ENCODE measurements at regions not wholly inside any gene's neighbourhood (a gene's known extent, or its start where the extent isn't known, plus 50 kb on each side); places are given as distances from the start of the nearest gene placed in this dataset.
"Not testable (repeated sequence)": the region's sequence is repeated elsewhere in the genome, so short reads cannot be mapped to it uniquely, and the experiment has no call there.

DNA sequence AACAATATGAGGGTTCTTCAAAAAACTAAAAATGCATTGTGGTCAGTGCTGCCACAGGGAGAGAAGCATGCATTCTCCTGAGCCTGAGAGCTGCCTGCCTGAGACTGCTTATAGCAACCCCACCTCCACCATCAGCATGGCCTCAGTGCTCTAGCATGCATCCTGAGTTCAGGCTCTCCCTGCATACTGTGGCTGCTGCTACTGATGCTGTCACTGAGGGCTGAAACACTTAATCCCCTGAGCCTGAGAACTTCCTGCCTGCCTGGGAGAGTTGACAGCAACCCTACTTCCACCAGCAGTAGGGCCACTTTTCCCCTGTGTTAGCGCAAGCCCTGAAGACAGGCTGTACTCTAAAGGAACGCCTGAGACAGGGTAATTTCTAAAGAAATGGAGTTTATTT is 206.0 kb downstream of the FBXO4 start:
- Histone ChIP-seq H3K9me3 (ENCODE audit: control insufficient read depth in 3 of 3, low read length in 3 of 3) (peaks cover 0 to 5% (median 3%) of the 10 kb centered on the region in 3 donors), H3K4me3 (ENCODE audit: low read length in 3 of 3) (no peak overlapping the region), H3K27me3 (ENCODE audit: control insufficient read depth in 3 of 3, insufficient read depth in 3 of 3, low read length in 3 of 3) (no peaks in the 10 kb centered on the region), H3K36me3 (ENCODE audit: control insufficient read depth in 3 of 3, insufficient read depth in 3 of 3, low read length in 3 of 3) (no peaks in the 10 kb centered on the region), H3K27ac (ENCODE audit: low read depth, low read length) (no peak overlapping the region), H3K9ac (ENCODE audit: low read depth in 1 of 3, low read length in 3 of 3) (no peak overlapping the region), H3K4me1 (ENCODE audit: control insufficient read depth in 3 of 3, insufficient read depth in 3 of 3, low read length in 3 of 3) (no peaks in the 10 kb centered on the region)

DNA sequence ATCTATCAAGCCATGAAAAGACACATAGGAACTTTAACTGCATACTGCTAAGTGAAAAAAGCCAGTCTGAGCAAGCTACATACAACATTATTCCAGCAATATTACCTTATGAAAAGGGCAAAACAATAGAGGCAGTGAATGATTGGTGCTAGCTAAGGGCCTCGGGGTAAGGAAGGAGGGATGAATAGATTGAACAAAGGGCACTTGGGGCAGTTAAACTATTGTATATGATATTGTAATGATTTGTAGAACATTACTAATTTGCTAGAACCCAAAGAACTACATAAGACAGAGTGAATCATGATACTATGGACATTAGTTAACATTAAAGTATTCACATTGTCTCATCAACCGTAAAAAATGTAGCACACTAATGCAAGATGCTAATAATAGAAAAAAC is 218.3 kb downstream of the FBXO4 start:
- H3K36me3 ChIP-seq (ENCODE audit: control insufficient read depth in 3 of 3, insufficient read depth in 3 of 3, low read length in 3 of 3) = no peaks in the 10 kb centered on the region
- no peaks in the 10 kb centered on the region for H3K9me3 ChIP-seq (ENCODE audit: control insufficient read depth in 3 of 3, low read length in 3 of 3)
- no peaks in the 10 kb centered on the region for H3K4me1 ChIP-seq (ENCODE audit: control insufficient read depth in 3 of 3, insufficient read depth in 3 of 3, low read length in 3 of 3)
- no peak overlapping the region for H3K9ac ChIP-seq (ENCODE audit: low read depth in 1 of 3, low read length in 3 of 3)
- H3K27me3 ChIP-seq (ENCODE audit: control insufficient read depth in 3 of 3, insufficient read depth in 3 of 3, low read length in 3 of 3) = no peaks in the 10 kb centered on the region
- no peak overlapping the region for H3K27ac ChIP-seq (ENCODE audit: low read depth, low read length)
- H3K4me3 ChIP-seq (ENCODE audit: low read length in 3 of 3) = no peak overlapping the region

DNA sequence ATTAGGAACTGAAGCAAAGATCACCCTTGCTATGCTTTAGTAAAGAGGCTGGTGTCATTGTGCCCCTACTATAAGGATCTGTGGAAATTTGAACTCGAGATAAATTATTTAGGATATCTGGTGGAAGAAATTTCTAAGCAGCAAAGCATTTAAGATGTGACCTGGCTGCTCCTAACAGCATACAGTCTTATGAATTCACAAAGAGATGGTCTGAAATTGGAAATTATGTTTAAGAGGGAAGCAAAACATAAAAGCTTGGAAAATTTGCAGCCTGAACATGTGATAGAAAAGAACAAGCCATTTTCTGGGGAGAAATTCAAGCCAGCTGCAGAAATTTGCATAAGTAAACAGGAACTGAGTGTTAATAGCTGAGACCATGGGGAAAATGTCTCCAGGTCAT is 223.7 kb downstream of the FBXO4 start:
- H3K4me3 ChIP-seq (ENCODE audit: low read length in 3 of 3) = no peak overlapping the region
- H3K9me3 ChIP-seq (ENCODE audit: control insufficient read depth in 3 of 3, low read length in 3 of 3) = peaks cover 0 to 5% (median 4%) of the 10 kb centered on the region in 3 donors
- no peak overlapping the region for H3K27ac ChIP-seq (ENCODE audit: low read depth, low read length)
- H3K27me3 ChIP-seq (ENCODE audit: control insufficient read depth in 3 of 3, insufficient read depth in 3 of 3, low read length in 3 of 3) = no peaks in the 10 kb centered on the region
- H3K4me1 ChIP-seq (ENCODE audit: control insufficient read depth in 3 of 3, insufficient read depth in 3 of 3, low read length in 3 of 3) = no peaks in the 10 kb centered on the region
- no peaks in the 10 kb centered on the region for H3K36me3 ChIP-seq (ENCODE audit: control insufficient read depth in 3 of 3, insufficient read depth in 3 of 3, low read length in 3 of 3)
- no peak overlapping the region for H3K9ac ChIP-seq (ENCODE audit: low read depth in 1 of 3, low read length in 3 of 3)

DNA sequence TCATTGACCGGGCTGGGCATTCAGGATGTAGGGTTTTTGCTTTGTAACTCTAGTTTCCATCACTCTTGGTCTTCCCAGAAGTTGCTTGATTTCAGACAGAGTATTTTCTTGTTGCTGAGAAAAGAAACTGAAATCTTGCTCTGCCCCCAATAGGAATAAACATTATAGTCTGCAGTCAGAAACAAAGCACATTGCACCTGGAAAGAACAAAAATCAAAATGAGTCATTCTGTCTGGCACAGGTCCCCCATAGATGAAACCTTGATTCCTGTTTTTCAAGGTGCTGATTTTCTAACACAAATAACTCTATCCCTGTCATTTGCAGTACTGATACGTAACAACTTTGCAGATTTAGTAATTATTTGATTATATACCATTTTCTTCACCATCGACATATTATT is 232.1 kb downstream of the FBXO4 start:
- Histone ChIP-seq H3K4me1 (ENCODE audit: control insufficient read depth in 3 of 3, insufficient read depth in 3 of 3, low read length in 3 of 3) (no peaks in the 10 kb centered on the region), H3K27ac (ENCODE audit: low read depth, low read length) (no peak overlapping the region), H3K9me3 (ENCODE audit: control insufficient read depth in 3 of 3, low read length in 3 of 3) (no peaks in the 10 kb centered on the region), H3K36me3 (ENCODE audit: control insufficient read depth in 3 of 3, insufficient read depth in 3 of 3, low read length in 3 of 3) (no peaks in the 10 kb centered on the region), H3K27me3 (ENCODE audit: control insufficient read depth in 3 of 3, insufficient read depth in 3 of 3, low read length in 3 of 3) (no peaks in the 10 kb centered on the region), H3K9ac (ENCODE audit: low read depth in 1 of 3, low read length in 3 of 3) (no peak overlapping the region), H3K4me3 (ENCODE audit: low read length in 3 of 3) (no peak overlapping the region)

DNA sequence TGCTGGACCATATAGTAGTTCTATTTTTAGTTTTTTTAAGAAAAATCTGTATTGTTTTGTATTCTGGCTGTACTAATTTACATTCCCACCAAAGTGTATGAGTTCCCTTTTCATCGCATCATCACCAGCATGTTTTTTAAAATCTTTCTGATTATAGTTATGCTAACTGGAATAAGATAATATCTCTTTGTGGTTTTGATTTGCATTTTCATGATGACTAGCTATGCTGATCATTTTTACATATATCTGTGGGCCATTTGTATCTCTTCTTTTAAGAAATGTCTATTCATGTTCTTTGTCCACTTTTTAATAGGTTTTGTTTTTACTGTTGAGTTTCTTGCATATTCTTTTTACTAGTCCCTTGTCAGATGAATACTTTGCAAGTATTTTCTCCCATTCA is 238.0 kb downstream of the FBXO4 start:
- H3K9me3 ChIP-seq (ENCODE audit: control insufficient read depth in 3 of 3, low read length in 3 of 3) = no peaks in the 10 kb centered on the region
- no peaks in the 10 kb centered on the region for H3K4me1 ChIP-seq (ENCODE audit: control insufficient read depth in 3 of 3, insufficient read depth in 3 of 3, low read length in 3 of 3)
- no peak overlapping the region for H3K27ac ChIP-seq (ENCODE audit: low read depth, low read length)
- H3K36me3 ChIP-seq (ENCODE audit: control insufficient read depth in 3 of 3, insufficient read depth in 3 of 3, low read length in 3 of 3) = no peaks in the 10 kb centered on the region
- no peaks in the 10 kb centered on the region for H3K27me3 ChIP-seq (ENCODE audit: control insufficient read depth in 3 of 3, insufficient read depth in 3 of 3, low read length in 3 of 3)
- H3K9ac ChIP-seq (ENCODE audit: low read depth in 1 of 3, low read length in 3 of 3) = no peak overlapping the region
- H3K4me3 ChIP-seq (ENCODE audit: low read length in 3 of 3) = no peak overlapping the region

DNA sequence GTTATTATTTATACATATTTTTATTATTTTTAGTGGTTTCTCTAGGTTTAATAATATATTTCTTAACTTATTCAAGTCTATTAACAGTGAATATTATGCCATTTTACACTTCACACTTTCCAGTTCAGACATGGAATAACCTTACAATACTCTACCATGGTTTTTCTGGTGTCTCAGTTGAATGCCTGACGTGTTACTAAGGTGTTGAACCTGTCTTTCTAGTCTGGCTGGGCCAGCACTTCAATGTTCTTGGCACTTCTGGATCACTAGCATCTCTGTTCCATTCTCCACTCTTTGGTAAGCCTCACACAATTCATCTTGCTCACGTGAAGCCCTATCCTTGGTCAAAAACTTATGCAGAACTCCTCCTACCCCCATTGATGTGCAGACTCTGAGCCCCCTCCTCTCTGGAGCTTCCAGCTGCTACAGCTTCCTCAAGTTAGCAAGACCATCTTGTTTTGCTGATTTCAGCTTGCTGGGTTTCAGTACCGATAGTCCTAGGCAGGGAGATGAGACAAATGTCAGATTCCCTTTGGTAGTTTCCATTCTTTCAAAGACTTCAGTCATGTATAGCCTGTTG is 243.1 kb downstream of the FBXO4 start:
- no peak overlapping the region for H3K9ac ChIP-seq (ENCODE audit: low read depth in 1 of 3, low read length in 3 of 3)
- H3K4me1 ChIP-seq (ENCODE audit: control insufficient read depth in 3 of 3, insufficient read depth in 3 of 3, low read length in 3 of 3) = no peaks in the 10 kb centered on the region
- no peaks in the 10 kb centered on the region for H3K36me3 ChIP-seq (ENCODE audit: control insufficient read depth in 3 of 3, insufficient read depth in 3 of 3, low read length in 3 of 3)
- H3K4me3 ChIP-seq (ENCODE audit: low read length in 3 of 3) = no peak overlapping the region
- H3K9me3 ChIP-seq (ENCODE audit: control insufficient read depth in 3 of 3, low read length in 3 of 3) = no peaks in the 10 kb centered on the region
- H3K27me3 ChIP-seq (ENCODE audit: control insufficient read depth in 3 of 3, insufficient read depth in 3 of 3, low read length in 3 of 3) = no peaks in the 10 kb centered on the region
- no peak overlapping the region for H3K27ac ChIP-seq (ENCODE audit: low read depth, low read length)

DNA sequence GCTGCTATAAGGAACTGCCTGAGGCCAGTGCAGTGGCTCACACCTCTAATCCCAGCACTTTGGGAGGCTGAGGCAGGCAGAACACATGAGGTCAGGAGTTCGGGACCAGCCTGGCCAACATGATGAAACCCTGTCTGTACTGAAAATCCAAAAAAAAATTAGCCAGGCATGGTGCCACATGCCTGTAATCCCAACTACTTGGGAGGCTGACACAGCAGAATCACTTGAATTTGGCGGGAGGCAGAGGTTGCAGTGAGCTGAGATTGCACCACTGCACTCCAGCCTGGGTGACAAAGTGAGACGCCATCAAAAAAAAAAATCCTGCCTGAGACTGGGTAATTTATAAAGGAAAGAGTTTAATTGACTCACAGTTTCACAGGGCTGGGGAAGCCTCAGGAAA is 247.1 kb upstream of the GHR start:
- H3K4me1 ChIP-seq (ENCODE audit: control insufficient read depth in 3 of 3, insufficient read depth in 3 of 3, low read length in 3 of 3); H3K4me3 ChIP-seq (ENCODE audit: low read length in 3 of 3); H3K27ac ChIP-seq (ENCODE audit: low read depth, low read length); H3K36me3 ChIP-seq (ENCODE audit: control insufficient read depth in 3 of 3, insufficient read depth in 3 of 3, low read length in 3 of 3); H3K27me3 ChIP-seq (ENCODE audit: control insufficient read depth in 3 of 3, insufficient read depth in 3 of 3, low read length in 3 of 3); H3K9me3 ChIP-seq (ENCODE audit: control insufficient read depth in 3 of 3, low read length in 3 of 3); H3K9ac ChIP-seq (ENCODE audit: low read depth in 1 of 3, low read length in 3 of 3): not testable (repeated sequence)

DNA sequence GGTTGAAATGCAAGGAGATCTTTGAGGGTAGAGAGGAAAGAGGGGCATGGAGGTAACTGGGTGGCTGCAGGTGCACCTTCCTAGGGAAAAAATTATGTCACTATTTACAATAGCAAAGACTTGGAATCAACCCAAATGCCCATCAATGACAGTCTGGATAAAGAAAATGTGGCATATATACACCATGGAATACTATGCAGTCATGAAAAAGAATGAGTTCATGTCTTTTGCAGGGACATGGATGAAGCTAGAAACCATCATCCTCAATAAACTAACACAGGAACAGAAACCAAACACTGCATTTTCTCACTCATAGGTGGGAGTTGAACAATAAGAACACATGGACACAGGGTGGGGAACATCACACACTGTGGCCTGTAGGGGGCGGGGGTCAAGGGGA is 243.4 kb upstream of the GHR start:
- not testable (repeated sequence) for H3K9me3 ChIP-seq (ENCODE audit: control insufficient read depth in 3 of 3, low read length in 3 of 3); H3K4me3 ChIP-seq (ENCODE audit: low read length in 3 of 3); H3K27me3 ChIP-seq (ENCODE audit: control insufficient read depth in 3 of 3, insufficient read depth in 3 of 3, low read length in 3 of 3); H3K27ac ChIP-seq (ENCODE audit: low read depth, low read length); H3K9ac ChIP-seq (ENCODE audit: low read depth in 1 of 3, low read length in 3 of 3); H3K36me3 ChIP-seq (ENCODE audit: control insufficient read depth in 3 of 3, insufficient read depth in 3 of 3, low read length in 3 of 3); H3K4me1 ChIP-seq (ENCODE audit: control insufficient read depth in 3 of 3, insufficient read depth in 3 of 3, low read length in 3 of 3)

DNA sequence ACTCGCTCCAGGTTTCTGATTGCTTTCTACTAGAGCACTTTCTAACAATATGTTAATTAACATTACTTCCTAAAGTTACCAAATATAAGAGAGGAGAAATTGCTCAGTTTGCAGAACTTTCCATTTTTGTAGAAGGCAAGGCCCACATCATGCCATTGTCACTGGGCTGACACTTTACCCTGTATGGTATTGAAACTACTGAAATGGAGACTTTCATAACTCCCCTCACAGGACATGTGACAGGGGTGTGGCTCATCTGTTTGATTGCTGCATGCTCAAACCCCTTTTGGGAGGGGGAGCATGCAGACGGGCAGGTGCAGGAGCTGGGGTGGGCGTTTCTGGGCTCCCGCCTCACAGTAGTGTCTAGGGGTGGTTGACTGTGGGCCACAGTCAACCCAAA is 206.3 kb upstream of the GHR start:
- H3K9ac ChIP-seq (ENCODE audit: low read depth in 1 of 3, low read length in 3 of 3) = no peak overlapping the region
- H3K27ac ChIP-seq (ENCODE audit: low read depth, low read length) = no peak overlapping the region
- H3K4me1 ChIP-seq (ENCODE audit: control insufficient read depth in 3 of 3, insufficient read depth in 3 of 3, low read length in 3 of 3) = no peaks in the 10 kb centered on the region
- H3K36me3 ChIP-seq (ENCODE audit: control insufficient read depth in 3 of 3, insufficient read depth in 3 of 3, low read length in 3 of 3) = no peaks in the 10 kb centered on the region
- no peaks in the 10 kb centered on the region for H3K27me3 ChIP-seq (ENCODE audit: control insufficient read depth in 3 of 3, insufficient read depth in 3 of 3, low read length in 3 of 3)
- H3K9me3 ChIP-seq (ENCODE audit: control insufficient read depth in 3 of 3, low read length in 3 of 3) = no peaks in the 10 kb centered on the region
- H3K4me3 ChIP-seq (ENCODE audit: low read length in 3 of 3) = no peak overlapping the region

DNA sequence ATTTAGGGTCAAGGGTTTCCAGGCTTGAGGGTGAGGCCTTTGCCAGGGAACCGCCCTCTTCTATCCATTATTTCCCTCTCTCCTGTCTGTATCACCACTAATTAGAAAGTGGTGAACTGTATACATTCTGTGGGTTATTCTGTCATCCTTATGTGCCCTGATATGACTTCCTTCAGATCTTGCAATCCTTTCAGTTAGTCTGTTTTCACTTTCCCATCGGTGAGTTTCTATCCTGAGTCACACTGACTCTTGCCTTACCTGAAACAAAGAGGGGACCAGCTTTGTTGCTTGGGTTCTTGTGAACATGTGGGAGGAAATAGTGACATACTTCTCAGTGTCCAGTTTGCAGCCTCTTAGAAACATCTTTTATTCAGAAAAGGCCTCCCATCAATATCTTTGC is 205.4 kb upstream of the GHR start:
- Histone ChIP-seq H3K4me3 (ENCODE audit: low read length in 3 of 3) (no peak overlapping the region), H3K27me3 (ENCODE audit: control insufficient read depth in 3 of 3, insufficient read depth in 3 of 3, low read length in 3 of 3) (no peaks in the 10 kb centered on the region), H3K27ac (ENCODE audit: low read depth, low read length) (no peak overlapping the region), H3K4me1 (ENCODE audit: control insufficient read depth in 3 of 3, insufficient read depth in 3 of 3, low read length in 3 of 3) (no peaks in the 10 kb centered on the region), H3K36me3 (ENCODE audit: control insufficient read depth in 3 of 3, insufficient read depth in 3 of 3, low read length in 3 of 3) (no peaks in the 10 kb centered on the region), H3K9me3 (ENCODE audit: control insufficient read depth in 3 of 3, low read length in 3 of 3) (no peaks in the 10 kb centered on the region), H3K9ac (ENCODE audit: low read depth in 1 of 3, low read length in 3 of 3) (no peak overlapping the region)

DNA sequence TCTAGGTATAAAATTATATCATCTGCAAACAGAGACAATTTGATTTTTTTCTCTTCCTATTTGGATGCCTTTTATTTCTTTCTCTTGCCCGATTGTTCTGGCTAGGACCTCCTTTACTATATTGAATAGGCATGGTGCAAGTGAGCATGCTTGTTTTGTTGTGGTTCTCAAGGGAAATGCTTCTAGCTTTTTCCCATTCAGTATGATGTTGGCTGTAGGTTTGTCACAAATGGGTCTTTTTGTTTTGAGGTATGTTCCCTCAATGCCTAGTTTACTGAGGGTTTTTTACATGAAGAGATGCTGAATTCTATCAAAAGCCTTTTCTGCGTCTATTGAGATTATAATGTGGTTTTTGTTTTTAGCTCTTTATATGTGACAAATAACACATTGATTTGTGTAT is 198.2 kb upstream of the GHR start:
- Histone ChIP-seq H3K27me3 (ENCODE audit: control insufficient read depth in 3 of 3, insufficient read depth in 3 of 3, low read length in 3 of 3) (no peaks in the 10 kb centered on the region), H3K9me3 (ENCODE audit: control insufficient read depth in 3 of 3, low read length in 3 of 3) (no peaks in the 10 kb centered on the region), H3K4me3 (ENCODE audit: low read length in 3 of 3) (no peak overlapping the region), H3K27ac (ENCODE audit: low read depth, low read length) (no peak overlapping the region), H3K4me1 (ENCODE audit: control insufficient read depth in 3 of 3, insufficient read depth in 3 of 3, low read length in 3 of 3) (no peaks in the 10 kb centered on the region), H3K36me3 (ENCODE audit: control insufficient read depth in 3 of 3, insufficient read depth in 3 of 3, low read length in 3 of 3) (no peaks in the 10 kb centered on the region), H3K9ac (ENCODE audit: low read depth in 1 of 3, low read length in 3 of 3) (no peak overlapping the region)
